DMS79 (cell line): ENCODE measurements at regions not wholly inside any gene's neighbourhood (a gene's known extent, or its start where the extent isn't known, plus 50 kb on each side); places are given as distances from the start of the nearest gene placed in this dataset.

Experiments
- DNase-seq: peaks from one replicate; lab custom pipeline; 2025; lab: John Stamatoyannopoulos, UW

- DNase-seq, result no peak
Observed at GRCh38 chr16:49023050-49023449, 258.6 kb downstream of the CBLN1 start.

GRCh38 chr16:49022351-49022963 is 259.2 kb downstream of the CBLN1 start:
- no peak for DNase-seq

GRCh38 chr16:49021136-49021535 is 260.5 kb downstream of the CBLN1 start:
- no peak for DNase-seq

- DNase-seq, result no peak
Observed at GRCh38 chr16:49020436-49020835, 261.2 kb downstream of the CBLN1 start.

- DNase-seq, result peak; percentile 35
Observed at GRCh38 chr16:49019831-49020230, 261.8 kb downstream of the CBLN1 start.

GRCh38 chr16:49019081-49019633 is 262.5 kb downstream of the CBLN1 start:
- DNase-seq, result no peak

GRCh38 chr16:49018259-49018931 is 263.2 kb downstream of the CBLN1 start:
- DNase-seq, result no peak

GRCh38 chr16:49017501-49017900 is 264.1 kb downstream of the CBLN1 start:
- DNase-seq, result no peak

- DNase-seq, result no peak
Observed at GRCh38 chr16:49016461-49016860, 265.2 kb downstream of the CBLN1 start.

GRCh38 chr16:49015225-49015592 is 266.4 kb downstream of the CBLN1 start:
- DNase-seq, result no peak

- DNase-seq, result no peak
Observed at GRCh38 chr16:49014277-49015224, 267.1 kb downstream of the CBLN1 start.

GRCh38 chr16:49013727-49014080 is 267.9 kb downstream of the CBLN1 start:
- DNase-seq, result no peak

GRCh38 chr16:49012961-49013726 is 268.5 kb downstream of the CBLN1 start:
- peak; percentile 39 for DNase-seq

- DNase-seq, result no peak
Observed at GRCh38 chr16:49011901-49012300, 269.7 kb downstream of the CBLN1 start.

GRCh38 chr16:49010879-49011278 is 270.8 kb downstream of the CBLN1 start:
- DNase-seq, result no peak

- no peak for DNase-seq
Observed at GRCh38 chr16:49010396-49010795, 271.2 kb downstream of the CBLN1 start.

- no peak for DNase-seq
Observed at GRCh38 chr16:49009204-49009603, 272.4 kb downstream of the CBLN1 start.

GRCh38 chr16:49003992-49004391 is 277.6 kb downstream of the CBLN1 start:
- no peak for DNase-seq

- DNase-seq, result no peak
Observed at GRCh38 chr16:49003022-49003421, 278.6 kb downstream of the CBLN1 start.

GRCh38 chr16:49000594-49000993 is 281.0 kb downstream of the CBLN1 start:
- DNase-seq, result no peak

- DNase-seq, result no peak
Observed at GRCh38 chr16:48999508-48999907, 282.1 kb downstream of the CBLN1 start.

GRCh38 chr16:48999044-48999443 is 282.6 kb downstream of the CBLN1 start:
- no peak for DNase-seq
